ENCODE measurements at regions not wholly inside any gene's neighbourhood (a gene's known extent, or its start where the extent isn't known, plus 50 kb on each side); places are given as distances from the start of the nearest gene placed in this dataset.
"Not testable (repeated sequence)": the region's sequence is repeated elsewhere in the genome, so short reads cannot be mapped to it uniquely, and the experiment has no call there.

DNA sequence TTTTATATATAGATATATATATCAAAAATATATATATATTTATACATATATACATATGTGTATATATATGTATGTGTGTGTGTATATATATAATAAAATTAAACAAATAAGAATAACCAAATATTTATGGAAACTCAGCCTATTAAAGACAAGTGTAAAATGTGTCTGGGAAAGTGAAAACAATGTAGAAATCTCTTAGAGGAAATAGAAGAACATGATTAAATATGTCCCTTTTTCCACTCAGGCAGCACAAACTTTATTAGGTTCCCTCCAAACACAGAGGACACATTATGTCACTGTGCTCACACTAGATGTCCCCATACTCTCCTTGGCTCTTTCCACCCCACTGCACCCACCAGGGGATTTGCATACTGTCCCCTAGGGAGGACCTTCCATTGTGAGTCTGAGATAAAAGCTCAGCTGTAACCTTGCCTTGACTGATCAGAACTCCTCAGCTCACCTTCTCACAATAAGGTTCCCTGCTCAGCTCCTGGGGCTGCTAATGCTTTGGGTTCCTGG lies 1360.7 kb downstream of the RPIA start:
- TF ChIP-seq POLR2A, POLR2AphosphoS5, TAF1, SPI1 (IDR thresholded peaks at IDR 0.05; ENCODE audit: low read depth, low read length): not testable (repeated sequence)
